GM12864 (cell line): ENCODE measurements at regions not wholly inside any gene's neighbourhood (a gene's known extent, or its start where the extent isn't known, plus 50 kb on each side); places are given as distances from the start of the nearest gene placed in this dataset.

Source experiments
- DNase-seq: peaks from one replicate; pipeline ENCODE4 v3.0.0-alpha.2; 2011; ENCODE audit warnings: low read depth
- H3K4me3 ChIP-seq: 2 replicates; pipeline ENCODE4 v1.5.1; 2011; ENCODE audit warnings: mild to moderate bottlenecking, low read depth, low read length, control low read depth
- TF ChIP-seq, protein P1 (sequence below): IDR thresholded peaks from 2 replicates; pipeline ENCODE4 v1.5.1; 2011; ENCODE audit warnings: low read depth, mild to moderate bottlenecking, moderate library complexity, low read length, control low read depth, inconsistent platforms; ENCODE audit errors: missing control alignments

DNA sequence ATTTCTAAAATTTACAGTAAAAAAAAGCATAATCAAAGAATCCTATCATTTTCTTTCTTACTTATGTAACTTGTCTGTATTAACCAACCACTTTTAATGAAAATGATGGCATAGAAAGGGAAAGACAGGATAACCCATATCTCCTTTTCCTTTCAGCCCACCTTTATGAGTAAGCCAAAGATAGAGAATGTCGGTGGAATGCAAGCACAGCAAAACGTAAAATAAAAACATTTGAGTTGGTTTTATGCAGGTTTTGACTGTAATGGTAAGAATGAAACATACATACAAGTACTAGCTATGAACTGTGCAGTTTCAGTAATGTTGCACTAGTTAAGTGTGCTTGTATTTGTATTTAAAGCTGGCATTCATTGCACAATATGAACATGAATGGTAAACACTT is 360.3 kb downstream of the FOXG1 start:
- DNase-seq, result no peak

DNA sequence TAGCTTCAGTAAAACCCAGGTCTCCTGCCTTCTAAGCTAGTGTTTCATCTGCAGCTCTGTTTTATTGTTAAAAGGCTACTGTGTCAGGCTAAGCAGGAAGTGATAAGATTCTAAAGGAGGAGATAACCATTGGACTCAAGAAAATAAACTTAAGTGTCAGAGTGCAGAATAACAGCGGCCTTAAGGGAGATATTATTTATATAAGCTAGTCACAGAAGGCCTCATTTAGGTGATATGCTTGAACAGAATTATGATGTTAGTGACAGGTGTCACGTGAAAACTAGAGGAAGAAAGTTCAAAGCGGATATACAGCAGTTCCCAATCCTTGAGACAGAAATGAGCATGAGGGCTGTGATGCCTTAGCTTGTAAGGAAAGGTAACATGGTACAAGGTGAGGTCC is 373.4 kb downstream of the FOXG1 start:
- TF ChIP-seq, protein P1, sequence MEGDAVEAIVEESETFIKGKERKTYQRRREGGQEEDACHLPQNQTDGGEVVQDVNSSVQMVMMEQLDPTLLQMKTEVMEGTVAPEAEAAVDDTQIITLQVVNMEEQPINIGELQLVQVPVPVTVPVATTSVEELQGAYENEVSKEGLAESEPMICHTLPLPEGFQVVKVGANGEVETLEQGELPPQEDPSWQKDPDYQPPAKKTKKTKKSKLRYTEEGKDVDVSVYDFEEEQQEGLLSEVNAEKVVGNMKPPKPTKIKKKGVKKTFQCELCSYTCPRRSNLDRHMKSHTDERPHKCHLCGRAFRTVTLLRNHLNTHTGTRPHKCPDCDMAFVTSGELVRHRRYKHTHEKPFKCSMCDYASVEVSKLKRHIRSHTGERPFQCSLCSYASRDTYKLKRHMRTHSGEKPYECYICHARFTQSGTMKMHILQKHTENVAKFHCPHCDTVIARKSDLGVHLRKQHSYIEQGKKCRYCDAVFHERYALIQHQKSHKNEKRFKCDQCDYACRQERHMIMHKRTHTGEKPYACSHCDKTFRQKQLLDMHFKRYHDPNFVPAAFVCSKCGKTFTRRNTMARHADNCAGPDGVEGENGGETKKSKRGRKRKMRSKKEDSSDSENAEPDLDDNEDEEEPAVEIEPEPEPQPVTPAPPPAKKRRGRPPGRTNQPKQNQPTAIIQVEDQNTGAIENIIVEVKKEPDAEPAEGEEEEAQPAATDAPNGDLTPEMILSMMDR, result no peak
- DNase-seq, result no peak
- H3K4me3 ChIP-seq, result no peak overlapping the region

More for the DNA sequence above, 360.3 kb downstream of the FOXG1 start:
- H3K4me3 ChIP-seq, result no peak overlapping the region
- TF ChIP-seq, protein P1, result no peak

DNA sequence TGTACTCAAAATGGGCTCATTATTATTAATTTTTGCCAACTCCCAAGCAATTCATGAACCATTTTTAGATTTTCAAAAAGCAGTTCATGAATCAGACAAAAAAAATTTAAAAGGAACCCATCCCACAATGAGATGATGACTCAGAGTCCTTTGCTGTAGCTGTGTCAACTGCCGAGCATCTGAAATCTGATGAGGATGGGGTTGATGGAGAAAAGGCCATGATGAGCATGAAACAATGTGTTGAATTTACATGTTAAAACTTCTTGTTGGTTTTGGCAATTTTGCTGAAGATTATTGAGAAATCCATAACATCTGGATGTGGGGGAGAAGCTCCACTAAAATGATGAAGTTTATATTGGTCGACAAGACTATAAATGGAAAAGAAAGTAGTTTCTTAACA is 378.0 kb downstream of the FOXG1 start:
- DNase-seq, result no peak
- H3K4me3 ChIP-seq, result no peak overlapping the region
- TF ChIP-seq, protein P1, result no peak

- DNase-seq, result no peak
- TF ChIP-seq, protein P1, result no peak
- no peak overlapping the region for H3K4me3 ChIP-seq
Observed at GRCh38 chr14:29148221-29148620, 381.6 kb downstream of the FOXG1 start.

- H3K4me3 ChIP-seq, result no peak overlapping the region
- TF ChIP-seq, protein P1, result no peak
- no peak for DNase-seq
Observed at GRCh38 chr14:29149798-29150197, 383.2 kb downstream of the FOXG1 start.

GRCh38 chr14:29150659-29151058 is 384.1 kb downstream of the FOXG1 start:
- H3K4me3 ChIP-seq, result no peak overlapping the region
- no peak for DNase-seq
- TF ChIP-seq, protein P1, result no peak

- H3K4me3 ChIP-seq, result no peak overlapping the region
- TF ChIP-seq, protein P1, result no peak
- no peak for DNase-seq
Observed at GRCh38 chr14:29156096-29156495, 389.5 kb downstream of the FOXG1 start.
